ENCODE measurements at regions not wholly inside any gene's neighbourhood (a gene's known extent, or its start where the extent isn't known, plus 50 kb on each side); places are given as distances from the start of the nearest gene placed in this dataset.

DNA sequence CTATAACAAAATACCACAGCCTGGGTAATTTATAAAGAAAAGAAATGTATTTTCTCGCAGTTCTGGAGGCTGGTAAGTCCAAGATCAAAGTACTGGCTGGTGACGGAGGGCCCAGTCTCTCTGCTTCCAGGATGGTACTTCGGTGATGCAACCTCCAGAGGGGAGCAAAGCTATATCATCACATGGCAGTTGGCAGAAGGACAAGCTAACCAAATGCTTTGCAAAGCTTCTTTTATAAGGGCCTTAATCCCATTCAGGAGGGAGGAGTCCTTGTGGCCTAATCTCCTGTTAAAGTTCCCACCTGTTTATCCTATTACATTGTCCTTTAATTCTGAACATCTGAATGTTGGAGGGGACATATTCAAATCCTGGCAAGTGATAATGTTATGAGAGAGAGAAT, 134.1 kb upstream of the SP4 start:
- no peaks in the 10 kb centered on the region for H3K4me1 Mint-ChIP-seq
- H3K4me3 Mint-ChIP-seq: no peak overlapping the region
- no peak overlapping the region for H3K27ac Mint-ChIP-seq
- ChIA-PET POLR2A (no interaction called here), CTCF (no interaction called here)
- peaks cover 3% of the 10 kb centered on the region for H3K36me3 Mint-ChIP-seq (ENCODE audit: low read depth)
- DNase-seq: no peak
- H3K27me3 Mint-ChIP-seq: no peaks in the 10 kb centered on the region
- H3K9me3 Mint-ChIP-seq: peaks cover 3% of the 10 kb centered on the region

DNA sequence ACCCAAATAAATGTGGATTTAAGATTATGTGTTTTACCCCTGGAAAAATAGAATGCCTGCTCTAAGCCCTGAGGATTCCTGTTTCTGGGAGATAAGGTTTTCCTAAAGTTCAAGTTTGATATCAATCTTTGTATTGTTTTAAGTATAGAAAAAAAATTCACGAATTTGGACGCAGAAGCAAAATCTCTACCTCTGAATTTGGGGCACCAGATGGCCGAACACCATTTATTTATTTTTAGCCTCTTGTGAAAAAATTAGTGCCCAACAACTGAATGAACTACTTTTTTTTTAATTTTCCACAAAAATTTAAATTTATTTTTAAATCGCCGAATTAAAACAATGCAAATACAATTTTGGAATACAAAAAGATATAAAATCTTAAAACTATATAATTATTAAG, 128.1 kb upstream of the SP4 start:
- Mint-ChIP-seq H3K27ac (no peak overlapping the region), H3K36me3 (ENCODE audit: low read depth) (peaks cover 5% of the 10 kb centered on the region), H3K9me3 (peaks cover 3% of the 10 kb centered on the region), H3K4me1 (peaks cover 3% of the 10 kb centered on the region), H3K27me3 (no peaks in the 10 kb centered on the region), H3K4me3 (no peak overlapping the region)
- no peak for DNase-seq
- CTCF ChIA-PET: no interaction called here
- POLR2A ChIA-PET: no interaction called here

DNA sequence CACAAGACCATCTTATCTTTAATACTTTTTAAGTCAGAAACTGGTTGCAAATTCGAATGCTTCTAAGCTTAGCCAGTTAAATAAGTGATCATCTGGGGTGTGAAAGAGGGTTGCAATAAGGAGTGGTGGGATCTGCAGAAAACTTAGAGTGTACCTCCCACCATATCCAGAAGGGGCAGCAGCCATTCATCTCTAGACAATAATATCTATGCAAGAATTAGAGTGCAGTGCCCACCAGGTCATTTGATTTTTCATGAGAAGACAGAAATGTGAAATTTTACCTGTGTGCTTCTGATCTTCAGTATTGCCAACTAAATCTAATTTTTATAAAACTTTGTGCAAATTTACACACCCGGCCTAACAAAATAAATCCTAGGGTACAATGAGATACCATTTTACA, 127.2 kb upstream of the SP4 start:
- Mint-ChIP-seq H3K27ac (no peak overlapping the region), H3K36me3 (ENCODE audit: low read depth) (peaks cover 5% of the 10 kb centered on the region), H3K27me3 (no peaks in the 10 kb centered on the region), H3K9me3 (peaks cover 3% of the 10 kb centered on the region), H3K4me1 (peaks cover 12% of the 10 kb centered on the region), H3K4me3 (no peak overlapping the region)
- DNase-seq: no peak
- ChIA-PET CTCF (interaction anchor here (0.6 to 1.1 kb wide), 3 partner anchors 9 to 698 kb away, joined by 3 read pairs; no protein-coding TSS in a partner anchor), POLR2A (no interaction called here)

DNA sequence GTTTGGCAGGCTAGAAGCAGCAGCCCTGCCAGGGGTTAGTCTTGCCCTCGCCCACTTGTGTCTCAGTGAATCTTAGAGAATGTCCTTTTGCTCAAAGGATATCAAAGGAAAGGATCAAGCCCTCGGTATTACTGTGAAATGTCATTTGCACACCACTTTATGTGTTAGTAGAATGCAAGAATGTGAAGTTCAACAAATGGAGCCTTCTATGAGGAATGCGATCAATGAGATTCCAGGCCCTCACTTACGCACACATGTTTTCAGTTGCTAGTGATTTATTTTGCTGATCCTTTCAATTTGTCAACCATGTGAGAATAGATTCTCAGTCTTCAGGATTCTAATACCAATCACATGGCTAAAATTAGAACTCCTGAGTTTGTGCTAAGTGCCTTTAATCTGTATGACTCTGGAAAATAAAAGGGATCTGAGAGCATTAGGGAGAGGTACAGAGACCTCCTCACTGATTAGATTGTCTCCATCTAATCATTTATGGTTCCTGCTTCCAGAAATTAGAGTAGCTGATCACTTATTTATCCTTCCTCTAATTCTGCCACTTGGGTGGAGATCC, 123.0 kb upstream of the SP4 start:
- peaks cover 19% of the 10 kb centered on the region for H3K9me3 Mint-ChIP-seq
- DNase-seq: no peak
- ChIA-PET CTCF (interaction anchor here (0.7 kb wide), 1 partner anchor 49 kb away, joined by 3 read pairs; no protein-coding TSS in a partner anchor), POLR2A (interaction anchor here (2.1 kb wide), 1 partner anchor 123 kb away, joined by 6 read pairs; the partner anchor contains the start of gene SP4)
- H3K27ac Mint-ChIP-seq: no peak overlapping the region
- no peak overlapping the region for H3K4me3 Mint-ChIP-seq
- no peaks in the 10 kb centered on the region for H3K27me3 Mint-ChIP-seq
- H3K36me3 Mint-ChIP-seq (ENCODE audit: low read depth): peaks cover 15% of the 10 kb centered on the region
- peaks cover 23% of the 10 kb centered on the region for H3K4me1 Mint-ChIP-seq

DNA sequence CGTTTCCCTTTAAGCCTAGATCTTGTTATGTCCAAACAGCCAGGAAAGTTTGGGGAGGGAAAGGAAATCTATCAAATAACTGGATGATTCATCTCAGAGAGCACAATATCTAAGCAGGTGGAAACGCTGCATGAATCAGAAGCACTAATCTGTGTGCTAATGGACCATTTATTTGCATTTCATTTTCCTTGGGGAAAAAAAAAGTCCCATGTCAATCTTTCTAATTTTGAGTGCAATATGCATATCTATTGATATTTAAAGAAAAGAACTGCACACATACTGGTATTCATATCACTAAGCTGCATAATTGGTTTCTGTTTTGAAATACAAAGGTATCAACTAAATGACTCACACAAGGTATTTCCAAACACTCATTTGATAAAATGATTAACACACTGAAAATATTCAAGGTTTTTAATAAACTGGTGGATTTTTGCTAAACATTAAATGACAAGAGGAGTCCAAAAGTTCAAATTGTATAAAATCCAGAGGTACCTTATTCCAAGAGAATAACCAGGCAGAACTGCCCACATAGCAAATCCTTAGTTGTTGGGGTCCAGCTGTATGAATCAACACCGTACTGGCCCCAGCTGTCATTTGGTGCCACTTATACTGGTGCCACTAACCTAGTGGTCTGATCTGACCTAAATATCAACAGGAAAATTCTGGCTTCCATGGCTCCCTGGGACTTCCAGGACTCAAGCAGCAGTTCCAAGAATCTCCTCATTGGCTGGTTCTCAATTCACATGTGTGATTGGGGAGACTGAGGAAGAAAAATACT, 122.2 kb upstream of the SP4 start:
- no peak for DNase-seq
- Mint-ChIP-seq H3K27me3 (no peaks in the 10 kb centered on the region), H3K9me3 (peaks cover 20% of the 10 kb centered on the region), H3K4me3 (no peak overlapping the region), H3K27ac (no peak overlapping the region), H3K4me1 (peaks cover 23% of the 10 kb centered on the region), H3K36me3 (ENCODE audit: low read depth) (peaks cover 16% of the 10 kb centered on the region)
- ChIA-PET CTCF (interaction anchor here (0.7 kb wide), 1 partner anchor 48 kb away, joined by 3 read pairs; no protein-coding TSS in a partner anchor), POLR2A (interaction anchor here (2.1 kb wide), 1 partner anchor 122 kb away, joined by 6 read pairs; the partner anchor contains the start of gene SP4)

DNA sequence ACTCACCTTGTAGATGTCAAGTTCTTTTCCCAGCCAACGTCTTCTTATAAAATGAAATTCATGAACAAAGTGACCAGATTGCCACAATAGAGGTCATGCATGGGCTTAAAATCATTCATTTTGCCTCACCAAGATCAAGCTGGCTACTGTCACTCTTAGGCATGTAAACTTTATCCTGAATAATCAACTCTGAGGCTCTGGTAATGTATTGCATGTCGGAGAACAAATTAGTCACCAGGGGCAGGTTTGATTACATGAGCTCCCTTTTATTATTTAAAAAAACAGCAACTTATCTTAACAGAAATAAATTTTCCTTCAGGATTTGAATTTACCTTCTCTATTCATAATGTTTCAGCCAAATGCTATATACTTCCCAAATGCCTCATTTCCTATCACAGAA, 112.9 kb upstream of the SP4 start:
- H3K27me3 Mint-ChIP-seq: no peaks in the 10 kb centered on the region
- no peak overlapping the region for H3K4me3 Mint-ChIP-seq
- POLR2A ChIA-PET: no interaction called here
- no peak overlapping the region for H3K27ac Mint-ChIP-seq
- peaks cover 15% of the 10 kb centered on the region for H3K9me3 Mint-ChIP-seq
- peaks cover 17% of the 10 kb centered on the region for H3K36me3 Mint-ChIP-seq (ENCODE audit: low read depth)
- DNase-seq: no peak
- H3K4me1 Mint-ChIP-seq: peaks cover 4% of the 10 kb centered on the region
- CTCF ChIA-PET: no interaction called here

DNA sequence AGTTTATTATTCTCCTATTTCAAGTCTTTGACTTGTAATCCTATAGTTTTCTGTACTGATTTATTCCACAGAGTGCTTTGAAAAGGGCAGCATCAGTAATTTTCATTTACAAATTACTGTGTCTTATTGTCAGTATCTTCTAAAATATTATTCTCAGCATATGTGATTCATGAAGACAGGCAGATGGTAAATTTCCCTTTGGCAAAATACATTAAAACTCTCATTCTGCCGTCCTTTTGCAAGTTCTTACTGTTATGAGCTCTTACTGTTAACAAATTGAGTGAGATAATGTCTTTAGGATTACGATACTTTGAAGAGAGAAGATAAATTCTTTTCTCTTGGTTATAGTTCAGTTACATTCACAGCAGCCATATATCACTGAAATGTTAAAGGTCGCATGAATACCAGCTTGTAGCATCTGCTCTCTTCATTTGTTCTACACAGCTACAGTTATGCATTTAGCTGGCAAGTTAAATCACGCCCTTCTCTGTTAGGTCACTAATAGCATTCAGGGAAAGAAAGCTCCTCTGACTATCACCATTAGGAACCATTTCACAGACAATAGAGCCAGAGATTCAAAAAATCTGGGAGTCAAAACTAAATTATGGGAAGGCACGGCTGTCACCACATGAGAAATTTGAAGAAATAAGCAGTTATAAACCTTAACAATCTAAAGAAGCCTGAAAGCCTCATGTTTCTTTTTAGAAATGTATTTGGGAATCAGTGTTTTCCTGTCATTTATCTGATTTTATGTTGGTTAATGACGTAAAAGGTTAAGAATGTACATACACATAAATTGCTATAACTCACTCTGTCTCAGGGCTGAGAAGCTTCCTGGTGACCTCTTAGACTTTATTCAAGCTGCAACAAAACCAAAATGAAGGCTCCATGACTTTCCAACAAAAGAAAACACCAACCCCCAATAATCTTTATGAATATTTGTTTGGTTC, 109.6 kb upstream of the SP4 start:
- peaks cover 4% of the 10 kb centered on the region for H3K4me1 Mint-ChIP-seq
- H3K27ac Mint-ChIP-seq: no peak overlapping the region
- H3K4me3 Mint-ChIP-seq: no peak overlapping the region
- ChIA-PET CTCF (no interaction called here), POLR2A (no interaction called here)
- no peaks in the 10 kb centered on the region for H3K36me3 Mint-ChIP-seq (ENCODE audit: low read depth)
- no peaks in the 10 kb centered on the region for H3K27me3 Mint-ChIP-seq
- DNase-seq: no peak
- peaks cover 2% of the 10 kb centered on the region for H3K9me3 Mint-ChIP-seq

DNA sequence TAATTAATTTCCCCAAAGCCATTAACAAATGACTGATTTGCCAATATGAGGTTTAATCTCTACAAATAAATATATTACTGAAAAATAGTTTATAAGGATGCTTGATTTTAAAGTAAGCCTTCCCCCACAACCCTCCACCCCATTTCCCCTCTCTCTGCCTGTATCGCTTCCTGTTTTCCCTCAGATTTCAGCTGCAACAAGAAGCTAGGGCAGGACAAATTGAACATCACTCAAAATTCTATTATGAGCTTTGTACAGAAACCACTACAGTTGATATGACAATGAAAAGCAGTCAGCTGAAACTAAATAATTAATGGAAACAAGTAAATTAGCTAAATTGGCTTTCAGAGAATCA, 109.0 kb upstream of the SP4 start:
- no peak for DNase-seq
- Mint-ChIP-seq H3K27ac (no peak overlapping the region), H3K4me1 (peaks cover 4% of the 10 kb centered on the region), H3K27me3 (no peaks in the 10 kb centered on the region), H3K9me3 (peaks cover 2% of the 10 kb centered on the region), H3K36me3 (ENCODE audit: low read depth) (no peaks in the 10 kb centered on the region), H3K4me3 (no peak overlapping the region)
- ChIA-PET CTCF (no interaction called here), POLR2A (no interaction called here)

DNA sequence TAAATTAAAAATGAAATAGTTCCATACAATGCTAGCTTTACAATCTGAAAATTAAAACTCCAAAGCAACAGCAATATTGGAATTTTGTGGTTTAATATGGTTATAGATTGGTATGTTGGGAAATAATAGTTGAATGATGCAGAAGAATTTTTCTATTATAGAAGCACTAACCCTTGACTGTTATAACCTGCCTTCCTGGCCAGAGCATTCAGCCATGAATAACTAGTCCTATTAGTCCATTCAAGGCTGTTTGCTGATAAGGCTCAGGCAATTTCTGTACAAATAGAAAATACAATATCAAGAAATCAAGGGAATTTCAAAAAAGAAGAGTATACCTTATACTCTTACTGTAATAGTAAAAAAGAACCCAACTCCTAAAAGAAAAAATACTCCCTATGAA, 101.6 kb upstream of the SP4 start:
- no peak for DNase-seq
- POLR2A ChIA-PET: no interaction called here
- peaks cover 24% of the 10 kb centered on the region for H3K36me3 Mint-ChIP-seq (ENCODE audit: low read depth)
- no peak overlapping the region for H3K27ac Mint-ChIP-seq
- H3K4me1 Mint-ChIP-seq: peaks cover 9% of the 10 kb centered on the region
- no peaks in the 10 kb centered on the region for H3K27me3 Mint-ChIP-seq
- peaks cover 23% of the 10 kb centered on the region for H3K9me3 Mint-ChIP-seq
- CTCF ChIA-PET: no interaction called here
- no peak overlapping the region for H3K4me3 Mint-ChIP-seq

DNA sequence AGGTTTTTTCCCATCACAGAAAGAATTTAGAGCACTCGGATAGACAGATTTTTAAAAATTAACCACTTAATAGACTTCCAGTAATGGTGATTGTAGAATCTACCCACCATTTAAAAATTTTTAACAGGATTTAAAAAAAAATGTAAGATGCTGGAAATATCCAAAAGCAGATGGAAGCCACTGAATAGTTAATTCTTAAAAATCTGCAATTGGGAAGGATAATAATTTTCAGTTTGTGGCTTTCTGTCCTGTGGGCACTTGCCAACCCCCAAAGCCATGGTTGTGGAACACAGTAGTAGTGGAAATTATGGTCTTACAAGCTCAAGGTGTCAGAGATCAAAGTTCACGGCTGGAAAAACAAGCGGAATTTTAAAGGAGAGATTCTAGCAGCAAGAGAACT, 101.0 kb upstream of the SP4 start:
- DNase-seq: no peak
- Mint-ChIP-seq H3K27ac (no peak overlapping the region), H3K4me1 (peaks cover 9% of the 10 kb centered on the region), H3K4me3 (no peak overlapping the region), H3K36me3 (ENCODE audit: low read depth) (peaks cover 24% of the 10 kb centered on the region), H3K27me3 (no peaks in the 10 kb centered on the region), H3K9me3 (peaks cover 23% of the 10 kb centered on the region)
- CTCF ChIA-PET: no interaction called here
- POLR2A ChIA-PET: no interaction called here

DNA sequence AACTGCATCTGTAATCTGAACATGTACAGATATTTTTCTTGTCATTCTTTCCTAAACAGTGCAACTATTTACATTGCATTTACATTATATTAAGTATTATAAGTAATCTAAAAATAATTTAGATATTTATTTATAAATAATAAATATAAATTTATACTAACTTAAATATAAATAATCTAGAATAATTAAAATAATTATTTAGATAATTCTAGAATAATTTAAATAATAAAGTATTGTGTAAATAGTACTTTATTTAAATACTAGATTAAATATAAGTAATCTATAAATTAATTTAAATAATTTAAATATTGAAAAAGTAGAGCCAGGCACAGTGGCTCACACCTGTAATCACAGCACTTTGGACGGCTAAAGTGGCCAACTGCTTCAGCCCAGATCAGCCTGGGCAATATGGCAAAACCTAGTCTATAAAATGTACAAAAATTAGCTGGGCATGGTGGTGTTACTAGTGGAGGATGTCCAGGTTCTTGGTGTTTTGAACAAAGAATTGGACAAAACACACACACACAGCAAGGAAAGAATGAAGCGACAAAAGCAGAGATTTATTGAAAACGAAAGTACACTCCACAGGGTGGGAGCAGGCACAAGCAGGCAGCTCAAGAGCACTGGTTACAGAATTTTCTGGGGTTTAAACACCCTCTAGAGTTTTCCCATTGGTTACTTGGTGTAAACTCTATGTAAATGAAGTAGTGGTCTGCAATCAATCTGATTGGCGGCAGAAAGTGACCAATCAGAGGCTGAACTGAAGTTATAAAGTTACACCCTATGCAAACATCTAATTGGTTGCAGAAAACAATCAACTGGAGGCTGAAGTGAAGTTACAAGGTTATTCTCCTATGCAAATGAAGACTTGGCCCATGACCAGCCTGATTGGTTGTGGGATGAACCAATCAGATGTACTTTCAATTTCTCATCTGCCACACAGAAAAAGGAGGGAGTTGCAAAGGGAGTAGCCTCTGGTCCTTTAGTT, 100.2 kb upstream of the SP4 start:
- Mint-ChIP-seq H3K9me3 (peaks cover 23% of the 10 kb centered on the region), H3K27ac (no peak overlapping the region), H3K27me3 (peaks cover 2% of the 10 kb centered on the region), H3K4me3 (no peak overlapping the region), H3K36me3 (ENCODE audit: low read depth) (peaks cover 27% of the 10 kb centered on the region), H3K4me1 (peaks cover 9% of the 10 kb centered on the region)
- ChIA-PET CTCF (no interaction called here), POLR2A (no interaction called here)
- no peak for DNase-seq

DNA sequence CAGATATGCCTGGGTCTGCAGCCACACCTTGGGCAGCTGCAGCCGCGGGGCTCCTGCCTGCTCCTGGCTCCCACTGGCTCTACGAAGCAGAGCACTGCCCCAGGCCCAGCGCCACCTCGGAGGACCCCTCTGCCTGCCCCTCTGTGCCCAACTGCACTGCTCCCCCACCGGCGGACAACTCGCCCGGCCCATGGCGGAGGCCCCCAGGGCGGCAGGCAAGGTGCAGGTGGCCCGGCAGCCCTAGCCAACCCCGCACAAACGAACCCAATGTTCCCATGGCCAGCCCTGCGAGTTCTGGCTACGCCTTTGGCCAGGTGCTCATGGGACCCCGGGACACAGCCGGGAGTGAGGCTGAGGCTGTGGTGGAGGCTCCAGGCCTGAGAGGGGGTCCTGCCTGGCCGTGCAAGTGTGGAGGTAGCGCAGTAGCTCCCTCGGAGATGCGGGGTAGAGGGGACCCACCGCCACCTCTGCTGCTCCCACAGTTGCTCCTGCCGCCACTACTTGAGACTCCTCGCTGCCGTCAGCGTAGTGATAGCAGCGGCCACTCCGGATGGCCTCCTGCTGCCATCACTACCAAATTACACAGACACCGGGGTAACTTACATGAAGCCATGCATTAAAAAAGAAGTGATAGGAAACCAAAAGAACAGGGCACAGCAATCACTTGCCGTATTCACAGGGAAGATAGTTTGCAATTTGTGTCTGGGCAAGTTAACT, 97.3 kb upstream of the SP4 start:
- CTCF ChIA-PET: interaction anchor here (0.8 kb wide), 1 partner anchor 8 kb away, joined by 3 read pairs; no protein-coding TSS in a partner anchor

More for the DNA sequence above, 97.3 kb upstream of the SP4 start:
- Mint-ChIP-seq H3K36me3 (ENCODE audit: low read depth) (peaks cover 25% of the 10 kb centered on the region), H3K4me3 (no peak overlapping the region), H3K9me3 (peaks cover 25% of the 10 kb centered on the region), H3K4me1 (peaks cover 9% of the 10 kb centered on the region), H3K27me3 (peaks cover 2% of the 10 kb centered on the region), H3K27ac (no peak overlapping the region)
- POLR2A ChIA-PET: no interaction called here
- DNase-seq: no peak

Measured in activated CD4-positive, alpha-beta memory T cell treated with anti-CD3 and anti-CD28 coated beads, Interleukin-2, amount 10 ng/mL, durations not matched to agents 7 days and 5 days (primary cell).